ENCODE measurements at regions not wholly inside any gene's neighbourhood (a gene's known extent, or its start where the extent isn't known, plus 50 kb on each side); places are given as distances from the start of the nearest gene placed in this dataset.

GRCh38 chr3:25029820-25030219 lies 398.2 kb upstream of the RARB start:
- Histone ChIP-seq H3K36me3 (ENCODE audit: control insufficient read depth in 2 of 2, insufficient read depth in 2 of 2, low read length in 1 of 2) (no peaks in the 10 kb centered on the region), H3K27ac (ENCODE audit: control insufficient read depth, insufficient read depth) (no peak overlapping the region), H3K4me2 (ENCODE audit: control insufficient read depth, insufficient read depth) (no peak overlapping the region), H3K9me3 (replicated peaks; ENCODE audit: control insufficient read depth, insufficient read depth, low read length) (no peaks in the 10 kb centered on the region), H3K27me3 (replicated peaks in 1 of 2; ENCODE audit: control insufficient read depth in 2 of 2, insufficient read depth in 2 of 2, low read length in 1 of 2) (no peaks in the 10 kb centered on the region), H3K79me2 (ENCODE audit: control insufficient read depth, insufficient read depth, low read length) (no peaks in the 10 kb centered on the region), H2AFZ (ENCODE audit: control insufficient read depth, low read depth, low read length) (no peak overlapping the region), H4K20me1 (ENCODE audit: control insufficient read depth, insufficient read depth) (no peaks in the 10 kb centered on the region), H3K9ac (ENCODE audit: control insufficient read depth, insufficient read depth, low read length) (no peak overlapping the region), H3K4me1 (ENCODE audit: control insufficient read depth, insufficient read depth, low read length) (no peaks in the 10 kb centered on the region), H3K4me3 (no peak overlapping the region)
- ChIA-PET SMC1A (ENCODE audit: uncharacterized antibody, unreplicated experiment) (no interaction called here), CTCF (no interaction called here), RAD21 (ENCODE audit: unreplicated experiment) (no interaction called here), POLR2A (no interaction called here)
- ATAC-seq (no peak), FAIRE-seq (no peak), DNase-seq (ENCODE audit: low read depth, low spot score) (no peak)
- TF ChIP-seq PML (IDR thresholded peaks at IDR 0.05; ENCODE audit: low read length) (no peak), NFXL1 (IDR thresholded peaks at IDR 0.05; ENCODE audit: borderline replicate concordance) (no peak), MTA2 (IDR thresholded peaks at IDR 0.05; ENCODE audit: low read depth) (no peak), EZH2 (IDR thresholded peaks at IDR 0.05; ENCODE audit: borderline replicate concordance, control insufficient read depth, low read depth, low read length) (no peak), EED (IDR thresholded peaks at IDR 0.05; ENCODE audit: low read depth) (no peak), SMAD5 (IDR thresholded peaks at IDR 0.05; ENCODE audit: low read depth) (no peak), FOXM1 (IDR thresholded peaks at IDR 0.05; ENCODE audit: low read depth, low read length) (no peak), CHD4 (IDR thresholded peaks at IDR 0.05) (no peak), ZNF592 (IDR thresholded peaks at IDR 0.05) (no peak), SP1 (IDR thresholded peaks at IDR 0.05; ENCODE audit: low read depth, low read length) (no peak), BCL3 (IDR thresholded peaks at IDR 0.05; ENCODE audit: borderline replicate concordance, insufficient read depth, low read depth, low read length, poor library complexity, severe bottlenecking) (no peak), RFX5 (IDR thresholded peaks at IDR 0.05; ENCODE audit: low read depth, low read length) (no peak), ATF7 (IDR thresholded peaks at IDR 0.05; ENCODE audit: low read depth) (no peak), DPF2 (IDR thresholded peaks at IDR 0.05) (no peak), IKZF1 (conservative IDR thresholded peaks at IDR 0.05) (no peak), MYB (IDR thresholded peaks at IDR 0.05; ENCODE audit: borderline replicate concordance, low read depth, low read length) (no peak), EGR1 (IDR thresholded peaks at IDR 0.05; ENCODE audit: borderline replicate concordance in 1 of 2, low read depth in 2 of 2, low read length in 2 of 2) (no peak), MXI1 (IDR thresholded peaks at IDR 0.05; ENCODE audit: low read depth, low read length) (no peak)
- BruUV-seq (replicated peaks), result no TSS peak
- WGBS (ENCODE audit: insufficient coverage, insufficient replicate concordance, low lambda C conversion rate, missing lambda C conversion rate), result 0% methylated on average over 2 of the region's 2 CpGs
- intact Hi-C loops (cut with micrococcal nuclease; ENCODE audit: unreplicated experiment), result no loop called here
- in situ Hi-C loops (cut with MboI), result loop anchor here (5.0 kb wide), 1 partner anchor 258 kb away; no protein-coding TSS in a partner anchor

Data from GM12878 (cell line).